Sigmoid colon (tissue), 4 donors: ENCODE measurements at regions not wholly inside any gene's neighbourhood (a gene's known extent, or its start where the extent isn't known, plus 50 kb on each side); places are given as distances from the start of the nearest gene placed in this dataset.

Experiments
- EP300 ChIP-seq, 4 donors: sonication (generic); formaldehyde crosslinking; IDR thresholded peaks; one replicate each; pipeline ENCODE4 v1.6.1; 2017; ENCODE audit warnings: antibody characterized with exemption in 4 of 4
- POLR2A ChIP-seq, 2 donors: fragments of 450-650 bp; IDR thresholded peaks; one replicate each; pipeline ENCODE4 v1.6.1; 2016; ENCODE audit warnings: antibody characterized with exemption in 2 of 2, mild to moderate bottlenecking in 2 of 2, moderate library complexity in 2 of 2
- POLR2AphosphoS5 ChIP-seq, 4 donors: sonication (generic); formaldehyde crosslinking; IDR thresholded peaks; one replicate each; pipeline ENCODE4 v1.6.1; 2017; ENCODE audit warnings: antibody characterized with exemption in 4 of 4
- TF ChIP-seq, protein P1 (sequence below), 4 experiments: fragments of 450-650 bp in 3 of 4; fragments of 200-600 bp in 1 of 4; IDR thresholded peaks; one replicate each; pipeline ENCODE4 v1.5.1; 2016 to 2019; ENCODE audit warnings: antibody characterized with exemption in 4 of 4, mild to moderate bottlenecking in 3 of 4, moderate library complexity in 2 of 4

- no peak for TF ChIP-seq POLR2A (IDR thresholded peaks at IDR 0.05)
- no peak for TF ChIP-seq POLR2AphosphoS5 (IDR thresholded peaks at IDR 0.05)
- TF ChIP-seq, protein P1, sequence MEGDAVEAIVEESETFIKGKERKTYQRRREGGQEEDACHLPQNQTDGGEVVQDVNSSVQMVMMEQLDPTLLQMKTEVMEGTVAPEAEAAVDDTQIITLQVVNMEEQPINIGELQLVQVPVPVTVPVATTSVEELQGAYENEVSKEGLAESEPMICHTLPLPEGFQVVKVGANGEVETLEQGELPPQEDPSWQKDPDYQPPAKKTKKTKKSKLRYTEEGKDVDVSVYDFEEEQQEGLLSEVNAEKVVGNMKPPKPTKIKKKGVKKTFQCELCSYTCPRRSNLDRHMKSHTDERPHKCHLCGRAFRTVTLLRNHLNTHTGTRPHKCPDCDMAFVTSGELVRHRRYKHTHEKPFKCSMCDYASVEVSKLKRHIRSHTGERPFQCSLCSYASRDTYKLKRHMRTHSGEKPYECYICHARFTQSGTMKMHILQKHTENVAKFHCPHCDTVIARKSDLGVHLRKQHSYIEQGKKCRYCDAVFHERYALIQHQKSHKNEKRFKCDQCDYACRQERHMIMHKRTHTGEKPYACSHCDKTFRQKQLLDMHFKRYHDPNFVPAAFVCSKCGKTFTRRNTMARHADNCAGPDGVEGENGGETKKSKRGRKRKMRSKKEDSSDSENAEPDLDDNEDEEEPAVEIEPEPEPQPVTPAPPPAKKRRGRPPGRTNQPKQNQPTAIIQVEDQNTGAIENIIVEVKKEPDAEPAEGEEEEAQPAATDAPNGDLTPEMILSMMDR (IDR thresholded peaks at IDR 0.05) = no peak
- no peak for TF ChIP-seq EP300 (IDR thresholded peaks at IDR 0.05)
Observed at GRCh38 chr4:152054731-152055130, 293.9 kb upstream of the GATB start.
